Transverse colon (tissue), 3 donors: ENCODE measurements at regions not wholly inside any gene's neighbourhood (a gene's known extent, or its start where the extent isn't known, plus 50 kb on each side); places are given as distances from the start of the nearest gene placed in this dataset.

Source experiments
- EP300 ChIP-seq: sonication (generic); formaldehyde crosslinking; IDR thresholded peaks from one replicate; pipeline ENCODE4 v1.6.1; 2017; ENCODE audit warnings: antibody characterized with exemption, low read depth
- TF ChIP-seq, protein P1 (sequence below), 5 experiments: fragments of 200-600 bp in 3 of 5; fragments of 450-650 bp in 2 of 5; sonication (generic) in 3 of 5; IDR thresholded peaks; 1 replicate in 2 of 5; 2 replicates in 3 of 5; pipeline ENCODE4 v1.5.1; 2016 to 2017; ENCODE audit warnings: antibody characterized with exemption in 5 of 5, inconsistent platforms in 3 of 5, mild to moderate bottlenecking in 2 of 5, moderate library complexity in 1 of 5

DNA sequence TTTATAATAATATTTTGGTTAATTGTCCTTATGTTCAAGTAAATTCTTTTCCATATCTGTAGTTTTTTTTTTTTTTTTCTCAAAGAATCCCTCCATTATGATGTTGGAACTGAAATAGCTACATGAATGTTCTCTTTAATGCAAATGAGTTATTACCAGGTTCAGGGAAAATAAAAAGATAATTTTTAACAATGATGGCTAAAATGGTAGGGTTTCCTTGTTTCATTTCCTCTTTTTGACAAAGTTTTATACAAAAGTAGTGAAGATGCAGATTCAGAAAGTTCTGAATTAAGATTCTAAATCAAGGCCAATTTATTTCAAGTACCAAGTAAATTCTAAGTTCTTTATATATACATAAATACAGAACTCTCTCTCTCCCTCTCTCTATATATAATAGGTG is 779.0 kb upstream of the INTU start:
- TF ChIP-seq EP300 = no peak
- TF ChIP-seq, protein P1, sequence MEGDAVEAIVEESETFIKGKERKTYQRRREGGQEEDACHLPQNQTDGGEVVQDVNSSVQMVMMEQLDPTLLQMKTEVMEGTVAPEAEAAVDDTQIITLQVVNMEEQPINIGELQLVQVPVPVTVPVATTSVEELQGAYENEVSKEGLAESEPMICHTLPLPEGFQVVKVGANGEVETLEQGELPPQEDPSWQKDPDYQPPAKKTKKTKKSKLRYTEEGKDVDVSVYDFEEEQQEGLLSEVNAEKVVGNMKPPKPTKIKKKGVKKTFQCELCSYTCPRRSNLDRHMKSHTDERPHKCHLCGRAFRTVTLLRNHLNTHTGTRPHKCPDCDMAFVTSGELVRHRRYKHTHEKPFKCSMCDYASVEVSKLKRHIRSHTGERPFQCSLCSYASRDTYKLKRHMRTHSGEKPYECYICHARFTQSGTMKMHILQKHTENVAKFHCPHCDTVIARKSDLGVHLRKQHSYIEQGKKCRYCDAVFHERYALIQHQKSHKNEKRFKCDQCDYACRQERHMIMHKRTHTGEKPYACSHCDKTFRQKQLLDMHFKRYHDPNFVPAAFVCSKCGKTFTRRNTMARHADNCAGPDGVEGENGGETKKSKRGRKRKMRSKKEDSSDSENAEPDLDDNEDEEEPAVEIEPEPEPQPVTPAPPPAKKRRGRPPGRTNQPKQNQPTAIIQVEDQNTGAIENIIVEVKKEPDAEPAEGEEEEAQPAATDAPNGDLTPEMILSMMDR (IDR thresholded peaks at IDR 0.05) = no peak
